ENCODE measurements at regions not wholly inside any gene's neighbourhood (a gene's known extent, or its start where the extent isn't known, plus 50 kb on each side); places are given as distances from the start of the nearest gene placed in this dataset.

DNA sequence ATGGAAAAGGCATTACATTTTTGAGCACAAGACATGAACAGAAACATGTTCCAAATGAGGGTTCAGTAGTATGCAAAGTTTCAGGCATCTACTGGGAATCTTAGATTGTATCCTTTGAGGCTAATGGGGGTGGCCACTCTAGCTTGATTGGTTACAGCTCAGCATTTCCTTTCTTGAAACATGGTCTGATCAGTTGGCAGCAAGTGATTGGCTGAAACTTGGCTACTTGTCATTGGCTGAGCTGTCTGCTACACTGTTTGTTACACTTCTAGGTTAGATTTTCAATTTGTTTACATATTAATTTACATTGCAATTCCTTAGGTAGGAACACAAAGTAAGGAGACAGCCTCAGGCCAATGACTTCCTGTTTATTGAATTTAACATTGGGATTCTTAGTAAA lies 918.0 kb upstream of the SEL1L start:
- TF ChIP-seq, protein P1, sequence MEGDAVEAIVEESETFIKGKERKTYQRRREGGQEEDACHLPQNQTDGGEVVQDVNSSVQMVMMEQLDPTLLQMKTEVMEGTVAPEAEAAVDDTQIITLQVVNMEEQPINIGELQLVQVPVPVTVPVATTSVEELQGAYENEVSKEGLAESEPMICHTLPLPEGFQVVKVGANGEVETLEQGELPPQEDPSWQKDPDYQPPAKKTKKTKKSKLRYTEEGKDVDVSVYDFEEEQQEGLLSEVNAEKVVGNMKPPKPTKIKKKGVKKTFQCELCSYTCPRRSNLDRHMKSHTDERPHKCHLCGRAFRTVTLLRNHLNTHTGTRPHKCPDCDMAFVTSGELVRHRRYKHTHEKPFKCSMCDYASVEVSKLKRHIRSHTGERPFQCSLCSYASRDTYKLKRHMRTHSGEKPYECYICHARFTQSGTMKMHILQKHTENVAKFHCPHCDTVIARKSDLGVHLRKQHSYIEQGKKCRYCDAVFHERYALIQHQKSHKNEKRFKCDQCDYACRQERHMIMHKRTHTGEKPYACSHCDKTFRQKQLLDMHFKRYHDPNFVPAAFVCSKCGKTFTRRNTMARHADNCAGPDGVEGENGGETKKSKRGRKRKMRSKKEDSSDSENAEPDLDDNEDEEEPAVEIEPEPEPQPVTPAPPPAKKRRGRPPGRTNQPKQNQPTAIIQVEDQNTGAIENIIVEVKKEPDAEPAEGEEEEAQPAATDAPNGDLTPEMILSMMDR (IDR thresholded peaks at IDR 0.05; ENCODE audit: low read length) = no peak
- TF ChIP-seq EZH2 (IDR thresholded peaks at IDR 0.05; ENCODE audit: borderline replicate concordance, low read length) = no peak
